NCI-H345 treated with DMSO at 0.1 percent for 48 hours (cell line): ENCODE measurements at regions not wholly inside any gene's neighbourhood (a gene's known extent, or its start where the extent isn't known, plus 50 kb on each side); places are given as distances from the start of the nearest gene placed in this dataset.

Source experiments
- DNase-seq: peaks from one replicate; lab custom pipeline; 2025; ENCODE audit not compliant: unreplicated experiment; lab: John Stamatoyannopoulos, UW

GRCh38 chr2:162974771-162975170 lies 136.2 kb upstream of the KCNH7 start:
- DNase-seq: no peak

GRCh38 chr2:162972383-162972782 lies 133.8 kb upstream of the KCNH7 start:
- no peak for DNase-seq

- DNase-seq: no peak
Observed at GRCh38 chr2:162968306-162968705, 129.7 kb upstream of the KCNH7 start.

GRCh38 chr2:162967811-162968210 lies 129.2 kb upstream of the KCNH7 start:
- DNase-seq: no peak

GRCh38 chr2:162967147-162967546 lies 128.6 kb upstream of the KCNH7 start:
- peak; percentile 13 for DNase-seq

GRCh38 chr2:162965191-162965590 lies 126.6 kb upstream of the KCNH7 start:
- no peak for DNase-seq

GRCh38 chr2:162964513-162964912 lies 125.9 kb upstream of the KCNH7 start:
- DNase-seq: no peak

- no peak for DNase-seq
Observed at GRCh38 chr2:162963156-162963555, 124.6 kb upstream of the KCNH7 start.

GRCh38 chr2:162945785-162946184 lies 107.2 kb upstream of the KCNH7 start:
- DNase-seq: no peak

- no peak for DNase-seq
Observed at GRCh38 chr2:162938387-162938786, 99.8 kb upstream of the KCNH7 start.

GRCh38 chr2:162934191-162934590 lies 95.6 kb upstream of the KCNH7 start:
- no peak for DNase-seq

- no peak for DNase-seq
Observed at GRCh38 chr2:162932416-162932815, 93.8 kb upstream of the KCNH7 start.

GRCh38 chr2:162929571-162929970 lies 91.0 kb upstream of the KCNH7 start:
- no peak for DNase-seq

- DNase-seq: no peak
Observed at GRCh38 chr2:162928356-162928755, 89.8 kb upstream of the KCNH7 start.

- no peak for DNase-seq
Observed at GRCh38 chr2:162926907-162927306, 88.3 kb upstream of the KCNH7 start.

GRCh38 chr2:162926501-162926900 lies 87.9 kb upstream of the KCNH7 start:
- no peak for DNase-seq

GRCh38 chr2:162925595-162925994 lies 87.0 kb upstream of the KCNH7 start:
- DNase-seq: no peak

GRCh38 chr2:162919111-162919510 lies 80.5 kb upstream of the KCNH7 start:
- no peak for DNase-seq

- DNase-seq: no peak
Observed at GRCh38 chr2:162917626-162918025, 79.1 kb upstream of the KCNH7 start.

GRCh38 chr2:162916286-162916801 lies 77.8 kb upstream of the KCNH7 start:
- DNase-seq: no peak

GRCh38 chr2:162915858-162916257 lies 77.3 kb upstream of the KCNH7 start:
- no peak for DNase-seq

- DNase-seq: no peak
Observed at GRCh38 chr2:162914161-162914560, 75.6 kb upstream of the KCNH7 start.

- DNase-seq: no peak
Observed at GRCh38 chr2:162912787-162913186, 74.2 kb upstream of the KCNH7 start.

GRCh38 chr2:162908567-162908966 lies 70.0 kb upstream of the KCNH7 start:
- DNase-seq: no peak
